ENCODE measurements at regions not wholly inside any gene's neighbourhood (a gene's known extent, or its start where the extent isn't known, plus 50 kb on each side); places are given as distances from the start of the nearest gene placed in this dataset.

GRCh38 chr1:14129009-14129408 lies 429.0 kb downstream of the PRDM2 start:
- Histone ChIP-seq H3K36me3 (replicated peaks in 1 of 2) (no peaks in the 10 kb centered on the region), H3K4me3 (no peak overlapping the region), H3K27ac (no peak overlapping the region), H3K9me3 (replicated peaks in 1 of 3) (no peaks in the 10 kb centered on the region), H3K4me1 (replicated peaks in 1 of 2) (no peaks in the 10 kb centered on the region), H3K27me3 (no peaks in the 10 kb centered on the region)
- intact Hi-C loops (cut with DNase I) = no loop called here
- WGBS, 4 donors = 73 to 100% (median 86%) methylated on average over 2 of the region's 2 CpGs
- TF ChIP-seq POLR2A (IDR thresholded peaks at IDR 0.05) (no peak), CTCF (IDR thresholded peaks at IDR 0.05) (no peak)
- DNase-seq = no peak

DNA sequence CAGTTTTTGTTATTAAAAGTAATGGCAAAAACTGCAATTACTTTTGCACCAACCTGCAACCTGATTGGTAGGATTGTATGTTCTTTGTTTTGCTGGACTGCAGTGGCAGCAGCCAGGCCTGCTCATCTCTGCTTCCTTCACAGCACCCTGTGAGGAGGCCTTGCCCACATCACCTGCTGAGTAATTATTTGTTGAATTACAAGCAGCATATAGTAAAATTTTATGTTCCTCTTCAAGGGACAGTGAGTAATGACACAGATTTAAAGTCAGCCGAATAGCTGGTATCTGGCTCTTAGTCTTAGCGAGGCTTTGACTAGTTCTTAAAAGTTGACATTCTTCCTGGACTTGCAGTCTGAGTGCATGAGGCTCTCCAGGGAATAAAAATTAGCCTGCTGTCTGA lies 435.1 kb downstream of the PRDM2 start:
- intact Hi-C loops (cut with DNase I) = no loop called here
- H3K27me3 ChIP-seq = no peaks in the 10 kb centered on the region
- 74 to 86% (median 77%) methylated on average over 2 of the region's 2 CpGs for WGBS, 4 donors
- H3K27ac ChIP-seq = no peak overlapping the region
- H3K4me3 ChIP-seq = no peak overlapping the region
- TF ChIP-seq CTCF (IDR thresholded peaks at IDR 0.05) = no peak
- no peak for TF ChIP-seq POLR2A (IDR thresholded peaks at IDR 0.05)
- H3K36me3 ChIP-seq (replicated peaks in 1 of 2) = no peaks in the 10 kb centered on the region
- H3K9me3 ChIP-seq (replicated peaks in 1 of 3) = no peaks in the 10 kb centered on the region
- DNase-seq = no peak
- H3K4me1 ChIP-seq (replicated peaks in 1 of 2) = no peaks in the 10 kb centered on the region

DNA sequence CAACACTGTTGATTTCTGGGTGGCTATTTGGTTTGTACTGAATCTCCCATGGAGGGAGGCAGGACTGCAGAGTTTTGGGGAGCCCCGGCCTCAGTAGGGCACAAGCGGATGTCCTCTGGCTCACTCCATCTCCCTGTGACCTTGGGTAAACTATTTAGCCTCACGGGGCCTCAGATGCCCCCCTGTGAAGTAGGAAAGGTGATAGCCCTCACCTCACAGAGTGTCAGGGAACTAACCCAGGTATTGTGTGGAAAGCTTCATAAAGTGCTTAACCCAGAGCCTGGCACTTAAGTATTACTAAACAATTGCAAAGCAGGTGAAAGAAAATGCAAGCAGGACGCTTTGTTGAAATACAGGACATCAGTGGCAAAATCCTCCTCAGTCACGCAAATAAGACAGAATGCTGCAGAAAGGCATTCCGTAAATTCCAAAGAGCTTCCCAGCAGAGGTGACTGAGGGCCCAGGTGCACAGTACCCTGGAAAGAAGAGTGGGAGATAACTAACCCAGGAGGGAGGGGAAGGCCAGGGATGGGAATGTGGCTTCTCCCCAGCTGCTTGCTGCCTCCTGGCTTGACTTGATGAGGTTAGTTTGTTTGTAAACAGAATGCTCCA lies 436.3 kb downstream of the PRDM2 start:
- Histone ChIP-seq H3K27ac (no peak overlapping the region), H3K36me3 (replicated peaks in 1 of 2) (no peaks in the 10 kb centered on the region), H3K27me3 (no peaks in the 10 kb centered on the region), H3K9me3 (replicated peaks in 1 of 3) (no peaks in the 10 kb centered on the region), H3K4me1 (replicated peaks in 1 of 2) (no peaks in the 10 kb centered on the region), H3K4me3 (no peak overlapping the region)
- WGBS, 4 donors = 56 to 73% (median 66%) methylated on average over 4 to 6 of the region's 6 CpGs
- DNase-seq = no peak
- TF ChIP-seq CTCF (IDR thresholded peaks at IDR 0.05) (no peak), POLR2A (IDR thresholded peaks at IDR 0.05) (no peak)
- intact Hi-C loops (cut with DNase I) = no loop called here

DNA sequence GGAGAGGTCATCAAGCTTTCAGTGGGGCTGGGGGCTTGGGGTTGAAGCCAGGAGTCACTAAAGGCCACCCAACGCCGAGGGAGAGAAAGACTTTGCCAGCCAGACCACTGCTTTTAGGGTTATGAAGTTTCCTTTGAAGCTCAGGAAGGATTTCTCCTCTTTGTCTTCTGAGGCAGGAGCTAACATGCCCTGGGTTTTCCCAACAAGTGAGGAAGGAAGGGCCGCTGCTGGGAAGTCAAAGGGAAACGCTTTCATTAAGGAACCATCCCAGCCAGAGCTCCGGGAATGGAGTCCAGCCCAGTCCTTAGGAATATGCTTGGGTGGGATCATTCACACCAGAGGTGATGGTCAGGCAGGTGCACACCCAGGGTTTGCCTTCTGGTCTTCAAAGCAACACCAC lies 436.9 kb downstream of the PRDM2 start:
- Histone ChIP-seq H3K4me1 (replicated peaks in 1 of 2) (no peaks in the 10 kb centered on the region), H3K27ac (no peak overlapping the region), H3K9me3 (replicated peaks in 1 of 3) (no peaks in the 10 kb centered on the region), H3K4me3 (no peak overlapping the region), H3K36me3 (replicated peaks in 1 of 2) (no peaks in the 10 kb centered on the region), H3K27me3 (no peaks in the 10 kb centered on the region)
- intact Hi-C loops (cut with DNase I) = no loop called here
- no peak for DNase-seq
- TF ChIP-seq POLR2A (IDR thresholded peaks at IDR 0.05) (no peak), CTCF (IDR thresholded peaks at IDR 0.05) (no peak)
- 56 to 84% (median 77%) methylated on average over 4 to 5 of the region's 5 CpGs for WGBS, 4 donors
